K562 (cell line): ENCODE measurements at regions not wholly inside any gene's neighbourhood (a gene's known extent, or its start where the extent isn't known, plus 50 kb on each side); places are given as distances from the start of the nearest gene placed in this dataset.

Experiments used
- ATAC-seq: fragments of 200-7000 bp; cut with Tn5 transposase; 3 replicates; pipeline ENCODE4 v1.9.1; 2020; ENCODE audit warnings: moderate library complexity
- BruUV-seq: library from RNA; stranded (reverse); fragments of 400-500 nt; replicated peaks from 2 replicates; lab custom pipeline; 2021; lab: Mats Ljungman, UMichigan
- CTCF ChIA-PET: fragments of 300-600 bp; formaldehyde crosslinking; extraction: SDS; loops from one replicate; lab custom pipeline; 2021; ENCODE audit warnings: low intra/inter-chr PET ratio; lab: Yijun Ruan, JAX
- POLR2A ChIA-PET: fragments of 300-600, 350-650 bp; sonication (Branson Sonifier 250); formaldehyde crosslinking; extraction: SDS; loops from one replicate; lab custom pipeline; 2021; ENCODE audit warnings: antibody characterized with exemption, inconsistent platforms; lab: Yijun Ruan, JAX
- DNase-seq, 4 experiments: peaks; one replicate each; pipeline versions ENCODE4 v3.0.0 to v3.0.0-alpha.2; 2011 to 2018; ENCODE audit warnings: low spot score in 3 of 4, mixed read lengths in 3 of 4; ENCODE audit errors: extremely low read depth in 1 of 4
- FAIRE-seq: peaks from 2 replicates; lab custom pipeline; 2011; peaks lifted over from hg19 to GRCh38; lab: Jason Lieb, UNC
- H2AFZ ChIP-seq: 2 replicates; pipeline ENCODE4 v1.6.0; 2011; ENCODE audit warnings: low read depth, low read length, control low read depth, inconsistent platforms
- H3K27ac ChIP-seq: fragments of 200-600 bp; 3 replicates; pipeline ENCODE4 v1.8.0; 2011; ENCODE audit warnings: low read depth, mild to moderate bottlenecking, control low read depth, inconsistent platforms, low read length, moderate library complexity, mixed read lengths; ENCODE audit errors: extremely low read depth
- H3K27me3 ChIP-seq, 2 experiments: fragments of 300-600 bp in 1 of 2; 2 replicates in 1 of 2; 3 replicates in 1 of 2; pipeline versions ENCODE4 v1.6.0 to v1.8.0; 2011; ENCODE audit warnings: inconsistent platforms in 2 of 2, low read length in 2 of 2, mild to moderate bottlenecking in 1 of 2, mixed read lengths in 1 of 2, moderate library complexity in 1 of 2; ENCODE audit not compliant: control insufficient read depth in 2 of 2, insufficient read depth in 2 of 2
- H3K36me3 ChIP-seq: fragments of 300-600 bp; 3 replicates; pipeline ENCODE4 v1.8.0; 2011; ENCODE audit warnings: mild to moderate bottlenecking, low read length, inconsistent platforms; ENCODE audit not compliant: control insufficient read depth, insufficient read depth
- H3K4me1 ChIP-seq, 2 experiments: fragments of 200-600 bp in 1 of 2; replicated peaks in 1 of 2; 2 replicates in 1 of 2; 3 replicates in 1 of 2; pipeline versions ENCODE4 v1.5.1 to v1.8.0; 2011; ENCODE audit warnings: inconsistent platforms in 2 of 2, low read length in 2 of 2, mild to moderate bottlenecking in 1 of 2, mixed read lengths in 1 of 2, moderate library complexity in 1 of 2; ENCODE audit not compliant: control insufficient read depth in 2 of 2, insufficient read depth in 2 of 2
- H3K4me2 ChIP-seq: 2 replicates; pipeline ENCODE4 v1.6.1; 2011; ENCODE audit warnings: low read length, control low read depth, inconsistent platforms, mixed read lengths; ENCODE audit not compliant: insufficient read depth
- H3K4me3 ChIP-seq: fragments of 200-600 bp; sonication (generic), shearing (Covaris generic); 2 replicates; pipeline ENCODE4 v1.5.1; 2016; ENCODE audit warnings: control low read depth, inconsistent platforms
- H3K79me2 ChIP-seq: fragments of 200-600 bp; 3 replicates; pipeline ENCODE4 v1.8.0; 2011; ENCODE audit warnings: low read length, inconsistent platforms; ENCODE audit not compliant: control insufficient read depth, insufficient read depth
- H3K9ac ChIP-seq, 2 experiments: 2 replicates each; pipeline versions ENCODE4 v1.6.0 to v1.6.1; 2011; ENCODE audit warnings: low read depth in 2 of 2, low read length in 2 of 2, control low read depth in 1 of 2, inconsistent platforms in 1 of 2, mild to moderate bottlenecking in 1 of 2, mixed read lengths in 1 of 2; ENCODE audit not compliant: insufficient read depth in 1 of 2
- H3K9me1 ChIP-seq: one replicate; pipeline ENCODE4 v1.6.0; 2011; ENCODE audit warnings: inconsistent platforms, mild to moderate bottlenecking, low read length, moderate library complexity; ENCODE audit not compliant: control insufficient read depth, insufficient read depth
- H3K9me3 ChIP-seq: replicated peaks from 2 replicates; pipeline ENCODE4 v1.5.1; 2011; ENCODE audit warnings: low read depth, low read length, inconsistent platforms; ENCODE audit not compliant: control insufficient read depth, insufficient read depth
- H4K20me1 ChIP-seq: replicated peaks from 2 replicates; pipeline ENCODE4 v1.6.1; 2011; ENCODE audit warnings: low read length, inconsistent platforms, mixed read lengths; ENCODE audit not compliant: control insufficient read depth, insufficient read depth
- CBFA2T3 ChIP-seq: fragments of 450-650 bp; IDR thresholded peaks from 2 replicates; pipeline ENCODE4 v1.6.1; 2017
- DACH1 ChIP-seq: fragments of 450-650 bp; IDR thresholded peaks from 2 replicates; pipeline ENCODE4 v1.6.1; 2018; ENCODE audit not compliant: partially characterized antibody
- JUNB ChIP-seq: fragments of 450-650 bp; formaldehyde crosslinking; conservative IDR thresholded peaks from 2 replicates; pipeline ENCODE4 v1.4.0; 2020; ENCODE audit warnings: mild to moderate bottlenecking
- SMARCC2 ChIP-seq: fragments of 450-650 bp; IDR thresholded peaks from 2 replicates; pipeline ENCODE4 v1.6.1; 2017; ENCODE audit warnings: antibody characterized with exemption, moderate library complexity, mild to moderate bottlenecking, low read depth
- SMARCE1 ChIP-seq: fragments of 450-650 bp; IDR thresholded peaks from 2 replicates; pipeline ENCODE4 v1.7.1; 2016; ENCODE audit warnings: mild to moderate bottlenecking
- TEAD4 ChIP-seq, 2 experiments: sonication (generic) in 1 of 2; formaldehyde crosslinking in 1 of 2; IDR thresholded peaks; 2 replicates each; pipeline versions ENCODE4 v1.6.1 to v1.8.0; 2012 to 2022; ENCODE audit warnings: borderline replicate concordance in 1 of 2, inconsistent platforms in 1 of 2, low read length in 1 of 2, mild to moderate bottlenecking in 1 of 2, missing genetic modification reagents in 1 of 2
- ZNF592 ChIP-seq: fragments of 450-650 bp; IDR thresholded peaks from 2 replicates; pipeline ENCODE4 v1.6.1; 2017; ENCODE audit warnings: antibody characterized with exemption, mild to moderate bottlenecking
- WGBS: fragments of 100-300 bp; shearing (Covaris generic); methylation state at CpG from one replicate; pipeline ENCODE4 v1.1.6; 2016; ENCODE audit warnings: low coverage, mixed read lengths; ENCODE audit not compliant: insufficient coverage; ENCODE audit errors: missing lambda C conversion rate; 5-methylcytosine and 5-hydroxymethylcytosine counted together
- in situ Hi-C: fragments of 300-500 bp; cut with MboI; formaldehyde crosslinking; loops from 4 replicates; pipeline ENCODE4 v1.15.0; 2018; ENCODE audit warnings: inconsistent platforms, mixed read lengths
- intact Hi-C: fragments of 100-400 bp; cut with micrococcal nuclease; formaldehyde crosslinking; loops from 2 replicates; pipeline ENCODE4 v1.14.2; 2022
- TF ChIP-seq, protein P1 (sequence below): fragments of 450-650 bp; formaldehyde crosslinking; conservative IDR thresholded peaks from 2 replicates; pipeline ENCODE4 v1.4.0; 2022; ENCODE audit warnings: mild to moderate bottlenecking, missing genetic modification characterization
- TF ChIP-seq, protein P2 (sequence below): IDR thresholded peaks from 2 replicates; pipeline ENCODE4 v1.6.1; 2012; ENCODE audit warnings: low read depth, low read length, improper control_type of control experiment, borderline replicate concordance

DNA sequence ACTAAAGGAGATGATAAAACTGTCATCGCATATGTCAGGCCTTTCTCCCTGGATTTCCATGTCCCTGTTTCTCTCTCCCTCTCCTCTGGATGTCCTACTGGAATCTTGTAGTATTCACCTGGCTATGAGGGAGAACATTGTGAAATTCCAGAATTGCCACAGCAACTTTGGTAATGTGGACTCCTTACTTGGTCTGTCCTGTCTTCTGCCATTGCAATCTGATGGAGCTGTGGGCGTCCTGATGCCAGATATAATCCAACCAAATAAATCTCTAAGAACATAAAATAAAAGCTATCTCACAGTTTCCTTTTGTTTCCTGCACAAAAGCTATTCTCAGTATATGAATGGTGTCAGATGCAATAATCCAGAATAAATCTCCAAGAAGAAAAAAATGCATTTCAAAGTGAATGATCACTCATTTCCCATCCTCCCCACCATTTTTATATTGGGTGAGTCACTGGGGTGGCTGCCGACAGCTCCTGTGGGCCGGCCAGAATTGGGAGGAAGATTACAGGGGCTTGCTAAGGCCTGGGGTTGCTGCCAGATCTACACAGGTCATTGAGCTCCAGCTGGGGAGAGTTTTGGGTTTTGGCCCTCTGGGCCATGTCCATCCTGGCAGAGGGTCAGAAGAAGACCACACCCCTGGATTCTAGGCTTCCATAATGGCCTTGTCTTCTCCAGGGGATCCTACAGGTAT is 160.7 kb upstream of the PITX1 start (continued):
- TF ChIP-seq, protein P1, sequence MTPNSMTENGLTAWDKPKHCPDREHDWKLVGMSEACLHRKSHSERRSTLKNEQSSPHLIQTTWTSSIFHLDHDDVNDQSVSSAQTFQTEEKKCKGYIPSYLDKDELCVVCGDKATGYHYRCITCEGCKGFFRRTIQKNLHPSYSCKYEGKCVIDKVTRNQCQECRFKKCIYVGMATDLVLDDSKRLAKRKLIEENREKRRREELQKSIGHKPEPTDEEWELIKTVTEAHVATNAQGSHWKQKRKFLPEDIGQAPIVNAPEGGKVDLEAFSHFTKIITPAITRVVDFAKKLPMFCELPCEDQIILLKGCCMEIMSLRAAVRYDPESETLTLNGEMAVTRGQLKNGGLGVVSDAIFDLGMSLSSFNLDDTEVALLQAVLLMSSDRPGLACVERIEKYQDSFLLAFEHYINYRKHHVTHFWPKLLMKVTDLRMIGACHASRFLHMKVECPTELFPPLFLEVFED (CRISPR knock-in tag) = no peak

- no peaks in the 10 kb centered on the region for H3K9me3 ChIP-seq
- H3K4me2 ChIP-seq = peak overlapping the region; percentile 56
- H3K4me1 ChIP-seq = peaks cover 33 to 39% of the 10 kb centered on the region in 2 experiments; a peak in 4 of 5 replicates
- in situ Hi-C loops (no loop called here), intact Hi-C loops (loop anchor here (5.0 kb wide), 2 partner anchors 138 to 162 kb away; partner anchors contain the start of gene PITX1)
- TF ChIP-seq SMARCC2 = 0 out of 2 replicates have a peak, but pooled peaks have one; percentile 1
- 0 out of 2 replicates have a peak, but pooled peaks have one; percentile 20 for TF ChIP-seq TEAD4 (IDR thresholded peaks at IDR 0.05; ENCODE audit: low read length)
- TF ChIP-seq TEAD4 (CRISPR knock-in tag; IDR thresholded peaks at IDR 0.05; ENCODE audit: borderline replicate concordance) = no peak
- TF ChIP-seq DACH1 = peak; percentile 70
- TF ChIP-seq CBFA2T3 = peak; percentile 22; the same call in 1 of the 2 replicates
- TF ChIP-seq, protein P2, sequence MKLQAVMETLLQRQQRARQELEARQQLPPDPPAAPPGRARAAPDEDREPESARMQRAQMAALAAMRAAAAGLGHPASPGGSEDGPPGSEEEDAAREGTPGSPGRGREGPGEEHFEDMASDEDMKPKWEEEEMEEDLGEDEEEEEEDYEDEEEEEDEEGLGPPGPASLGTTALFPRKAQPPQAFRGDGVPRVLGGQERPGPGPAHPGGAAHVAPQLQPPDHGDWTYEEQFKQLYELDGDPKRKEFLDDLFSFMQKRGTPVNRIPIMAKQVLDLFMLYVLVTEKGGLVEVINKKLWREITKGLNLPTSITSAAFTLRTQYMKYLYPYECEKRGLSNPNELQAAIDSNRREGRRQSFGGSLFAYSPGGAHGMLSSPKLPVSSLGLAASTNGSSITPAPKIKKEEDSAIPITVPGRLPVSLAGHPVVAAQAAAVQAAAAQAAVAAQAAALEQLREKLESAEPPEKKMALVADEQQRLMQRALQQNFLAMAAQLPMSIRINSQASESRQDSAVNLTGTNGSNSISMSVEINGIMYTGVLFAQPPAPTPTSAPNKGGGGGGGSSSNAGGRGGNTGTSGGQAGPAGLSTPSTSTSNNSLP = no peak
- TF ChIP-seq JUNB = no peak
- TF ChIP-seq SMARCE1 = 0 out of 2 replicates have a peak, but pooled peaks have one; percentile 29
- TF ChIP-seq ZNF592 = peak; percentile 68
- H3K27me3 ChIP-seq = no peaks in the 10 kb centered on the region
- peak overlapping the region; percentile 53 for H3K27ac ChIP-seq
- H3K9me1 ChIP-seq = no peaks in the 10 kb centered on the region
- H3K4me3 ChIP-seq = no peak overlapping the region
- no peaks in the 10 kb centered on the region for H4K20me1 ChIP-seq
- peak; percentile 32 for FAIRE-seq
- H3K36me3 ChIP-seq = no peaks in the 10 kb centered on the region
- POLR2A ChIA-PET = interaction anchor here (1.1 to 1.2 kb wide), 3 partner anchors 20 to 160 kb away, joined by 3 to 5 read pairs (median 3); no protein-coding TSS in a partner anchor
- peak in 1 of 4 experiments; percentile 39 for DNase-seq
- no peak for ATAC-seq
- peak overlapping the region; percentile 78 for H2AFZ ChIP-seq
- CTCF ChIA-PET = no interaction called here
- 16% methylated on average over 2 of the region's 2 CpGs for WGBS
- no TSS peak for BruUV-seq
- no peaks in the 10 kb centered on the region for H3K79me2 ChIP-seq
- peak overlapping the region in 1 of 2 experiments; percentile 27; a peak in 2 of 4 replicates for H3K9ac ChIP-seq
Observed at GRCh38 chr5:135194126-135194488, 160.1 kb upstream of the PITX1 start.
